Breast epithelium (tissue), 4 donors: ENCODE measurements at regions not wholly inside any gene's neighbourhood (a gene's known extent, or its start where the extent isn't known, plus 50 kb on each side); places are given as distances from the start of the nearest gene placed in this dataset.

ENCODE experiments used
- DNase-seq, 2 donors: peaks; one replicate each; pipeline ENCODE4 v3.0.0-alpha.2; 2019; ENCODE audit warnings: low spot score in 2 of 2
- H3K27ac ChIP-seq, 2 donors: fragments of 200-600 bp; sonication (generic) in 1 of 2; one replicate each; pipeline ENCODE4 v1.5.1; 2016 to 2019; ENCODE audit warnings: mild to moderate bottlenecking in 1 of 2
- H3K27me3 ChIP-seq, 2 donors: fragments of 200-600 bp; sonication (generic) in 1 of 2; one replicate each; pipeline versions ENCODE4 v1.5.1 to v1.6.0; 2017 to 2019; ENCODE audit warnings: control low read depth in 1 of 2, mild to moderate bottlenecking in 1 of 2
- H3K36me3 ChIP-seq: fragments of 200-600 bp; one replicate; pipeline ENCODE4 v1.5.1; 2019
- H3K4me1 ChIP-seq, 2 donors: fragments of 200-600 bp; sonication (generic); one replicate each; pipeline ENCODE4 v1.5.1; 2016 to 2019; ENCODE audit warnings: control low read depth in 1 of 2
- H3K4me3 ChIP-seq, 3 donors: fragments of 200-600 bp; sonication (generic); 1 replicate in 2 of 3; 2 replicates in 1 of 3; pipeline ENCODE4 v1.5.1; 2016 to 2019; ENCODE audit warnings: mild to moderate bottlenecking in 3 of 3, moderate library complexity in 2 of 3
- H3K9me3 ChIP-seq, 2 donors: fragments of 200-600 bp; sonication (generic) in 1 of 2; one replicate each; pipeline ENCODE4 v1.5.1; 2016 to 2019; ENCODE audit warnings: control low read depth in 1 of 2
- CTCF ChIP-seq, 3 donors: fragments of 450-650 bp; IDR thresholded peaks; one replicate each; pipeline ENCODE4 v1.5.1; 2016 to 2017; ENCODE audit warnings: antibody characterized with exemption in 3 of 3, mild to moderate bottlenecking in 3 of 3, moderate library complexity in 3 of 3
- POLR2A ChIP-seq: fragments of 450-650 bp; IDR thresholded peaks from one replicate; pipeline ENCODE4 v1.6.1; 2016; ENCODE audit warnings: antibody characterized with exemption, mild to moderate bottlenecking, moderate library complexity
- POLR2AphosphoS5 ChIP-seq, 3 donors: sonication (generic); formaldehyde crosslinking; IDR thresholded peaks; one replicate each; pipeline ENCODE4 v1.6.1; 2017; ENCODE audit warnings: antibody characterized with exemption in 3 of 3
- intact Hi-C: fragments of 100-400 bp; cut with DNase I; formaldehyde crosslinking; loops from one replicate; pipeline ENCODE4 v1.15.1; 2023; ENCODE audit warnings: low total_unique reads

GRCh38 chr1:57474137-57474750 is 50.4 kb upstream of the DAB1 start:
- no peaks in the 10 kb centered on the region for H3K36me3 ChIP-seq
- TF ChIP-seq POLR2AphosphoS5 (IDR thresholded peaks at IDR 0.05) = no peak
- TF ChIP-seq CTCF (IDR thresholded peaks at IDR 0.05) = no peak
- no peak for TF ChIP-seq POLR2A
- H3K4me3 ChIP-seq = no peak overlapping the region
- intact Hi-C loops = loop anchor here (2.0 kb wide), 1 partner anchor 43 kb away; no protein-coding TSS in a partner anchor
- no peak for DNase-seq
- H3K9me3 ChIP-seq = no peaks in the 10 kb centered on the region
- no peaks in the 10 kb centered on the region for H3K27me3 ChIP-seq
- H3K27ac ChIP-seq = no peak overlapping the region
- H3K4me1 ChIP-seq = no peaks in the 10 kb centered on the region
